HK-2 (cell line): ENCODE measurements at regions not wholly inside any gene's neighbourhood (a gene's known extent, or its start where the extent isn't known, plus 50 kb on each side); places are given as distances from the start of the nearest gene placed in this dataset.
"Not testable (repeated sequence)": the region's sequence is repeated elsewhere in the genome, so short reads cannot be mapped to it uniquely, and the experiment has no call there.

Experiments used
- DNase-seq: peaks from one replicate; pipeline ENCODE4 v3.0.0-alpha.2; 2018; ENCODE audit not compliant: unreplicated experiment

DNA sequence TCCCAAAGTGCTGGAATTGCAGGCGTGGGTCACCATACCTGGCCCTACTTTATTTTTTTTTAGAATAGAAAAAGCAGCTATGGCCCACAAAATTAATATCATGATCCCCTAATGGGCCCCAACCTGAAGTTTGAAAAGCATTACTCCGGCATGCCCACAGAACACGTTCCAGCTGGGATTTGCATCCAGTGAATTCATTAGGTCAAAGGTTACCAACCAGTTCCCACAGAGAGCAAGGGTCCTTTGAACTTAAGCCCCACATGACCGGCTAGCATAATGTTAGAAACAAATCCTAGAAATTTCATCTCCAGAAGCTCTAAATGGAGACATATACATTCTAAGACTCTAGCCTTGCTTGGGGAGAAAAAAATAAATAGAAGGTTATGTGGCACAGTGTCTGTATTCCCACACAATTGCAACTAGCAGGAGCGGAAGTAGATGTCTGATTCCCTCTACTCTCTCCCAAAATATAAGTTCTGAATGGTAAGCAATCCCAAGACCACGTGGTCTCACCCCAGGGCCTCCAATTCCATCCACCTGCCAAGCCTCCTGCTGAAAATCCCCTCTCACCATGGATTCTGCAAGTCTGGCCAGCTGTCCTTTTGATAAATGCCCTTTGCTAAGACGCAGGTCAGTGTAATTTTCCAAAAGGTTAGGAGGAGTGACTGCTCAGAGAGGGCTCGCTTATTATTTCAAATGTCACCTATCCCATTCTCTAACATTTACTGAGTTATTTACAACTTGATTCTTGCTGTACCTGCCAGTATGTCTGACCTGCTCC, 395.8 kb downstream of the NPIPA8 start:
- no peak for DNase-seq

DNA sequence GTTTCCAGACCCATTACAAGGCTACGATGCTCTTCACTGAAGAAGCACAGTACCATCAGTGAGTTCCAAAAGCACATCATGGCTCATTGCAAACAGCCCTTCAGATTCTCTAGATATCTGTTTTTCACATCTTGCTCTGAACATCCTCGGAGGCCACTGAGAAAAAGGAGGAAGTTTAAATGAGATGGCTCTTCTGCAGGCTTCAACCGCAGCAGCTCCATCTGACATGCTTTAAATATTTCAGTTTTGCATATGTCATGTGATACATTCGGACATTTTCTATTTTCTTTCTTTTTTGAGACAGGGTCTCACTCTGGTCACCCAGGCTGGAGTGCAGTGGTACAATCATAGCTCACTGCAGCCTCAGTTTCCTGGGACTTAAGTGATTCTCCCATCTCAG, 396.8 kb downstream of the NPIPA8 start:
- DNase-seq: no peak

DNA sequence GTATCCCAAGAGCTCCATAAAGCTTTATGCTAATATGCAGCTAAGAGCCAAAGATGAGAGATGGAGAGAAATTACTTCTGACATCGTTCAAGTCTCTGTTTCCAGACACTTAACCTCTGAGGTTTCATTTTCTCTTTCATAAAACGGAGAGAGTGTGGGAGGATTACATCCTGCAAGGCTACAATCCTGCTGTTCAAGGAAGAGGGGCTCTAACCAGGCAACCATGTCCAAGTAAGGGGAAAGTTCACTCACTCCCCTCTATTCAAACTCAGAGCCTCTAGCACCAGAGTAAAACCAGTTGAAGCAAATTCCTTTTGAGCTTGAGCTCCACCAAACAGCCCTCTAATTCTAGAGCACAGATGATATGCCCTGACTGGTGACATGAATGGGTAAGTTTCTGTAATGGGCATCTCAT, 397.4 kb downstream of the NPIPA8 start:
- DNase-seq: no peak

DNA sequence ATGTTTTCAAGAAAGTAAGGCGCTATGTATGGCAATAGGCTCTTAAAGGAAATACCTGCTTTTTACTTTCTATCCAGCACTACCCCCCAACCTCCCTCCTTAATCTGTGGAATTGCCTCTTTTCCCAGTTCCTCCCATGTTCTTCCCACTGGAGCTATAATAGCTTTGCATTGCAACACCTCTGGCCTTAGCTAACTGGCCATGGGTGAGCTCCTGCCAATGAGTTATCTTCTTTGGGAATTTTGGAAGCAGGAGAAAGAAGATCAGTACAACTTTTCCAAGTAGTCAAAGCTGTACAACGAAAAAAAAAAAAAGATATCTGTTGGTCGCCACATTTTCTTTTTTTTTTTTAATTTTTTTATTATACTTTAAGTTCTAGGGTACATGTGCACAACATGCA, 398.0 kb downstream of the NPIPA8 start:
- no peak for DNase-seq

DNA sequence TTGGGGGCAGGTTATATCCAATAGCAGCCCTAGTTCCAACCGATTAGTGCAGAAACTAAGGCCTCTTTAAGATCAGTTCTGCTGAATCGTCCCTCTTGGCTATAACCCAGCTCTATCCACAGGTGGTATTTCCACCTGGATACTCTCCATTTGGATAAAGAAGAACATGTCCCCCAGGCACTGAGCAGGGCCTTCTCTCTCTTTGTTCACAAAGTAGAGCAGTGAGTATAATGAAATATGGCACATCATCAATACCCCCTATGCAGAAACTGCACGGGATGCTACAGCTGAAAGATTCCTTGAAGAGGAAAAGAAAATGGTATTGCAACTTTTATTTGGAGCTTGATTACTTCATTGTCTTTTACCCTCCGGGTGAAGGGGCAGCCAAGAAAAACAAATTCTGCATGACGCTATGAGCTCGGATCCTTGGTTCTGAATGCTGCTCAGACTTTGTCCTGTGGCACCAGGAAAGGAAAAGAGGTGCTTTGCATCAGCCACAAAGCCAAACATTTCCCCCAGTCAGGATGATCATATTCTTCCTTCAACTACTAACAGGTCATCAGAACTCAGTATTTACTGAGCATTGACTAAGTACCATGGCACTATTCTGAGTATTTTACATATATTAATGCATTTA, 399.7 kb downstream of the NPIPA8 start:
- DNase-seq: no peak

DNA sequence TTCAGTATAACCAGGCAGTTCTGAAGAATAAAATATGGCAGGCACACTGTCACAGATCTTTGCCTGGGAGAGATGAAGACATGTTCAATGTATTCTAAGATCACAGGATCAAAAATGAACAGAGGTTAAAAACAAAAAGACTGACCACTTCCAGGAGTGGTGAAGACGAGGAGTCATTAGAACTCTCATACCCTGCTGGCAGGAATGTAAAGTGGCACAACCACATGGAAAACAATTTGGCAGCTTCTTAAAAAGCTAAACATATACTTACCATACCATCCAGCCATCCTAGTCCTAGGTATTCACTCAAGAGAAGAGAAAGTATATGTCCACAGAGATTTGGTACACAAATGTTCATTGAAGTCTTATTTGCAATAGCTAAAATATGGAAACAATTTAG, 406.3 kb downstream of the NPIPA8 start:
- no peak for DNase-seq

DNA sequence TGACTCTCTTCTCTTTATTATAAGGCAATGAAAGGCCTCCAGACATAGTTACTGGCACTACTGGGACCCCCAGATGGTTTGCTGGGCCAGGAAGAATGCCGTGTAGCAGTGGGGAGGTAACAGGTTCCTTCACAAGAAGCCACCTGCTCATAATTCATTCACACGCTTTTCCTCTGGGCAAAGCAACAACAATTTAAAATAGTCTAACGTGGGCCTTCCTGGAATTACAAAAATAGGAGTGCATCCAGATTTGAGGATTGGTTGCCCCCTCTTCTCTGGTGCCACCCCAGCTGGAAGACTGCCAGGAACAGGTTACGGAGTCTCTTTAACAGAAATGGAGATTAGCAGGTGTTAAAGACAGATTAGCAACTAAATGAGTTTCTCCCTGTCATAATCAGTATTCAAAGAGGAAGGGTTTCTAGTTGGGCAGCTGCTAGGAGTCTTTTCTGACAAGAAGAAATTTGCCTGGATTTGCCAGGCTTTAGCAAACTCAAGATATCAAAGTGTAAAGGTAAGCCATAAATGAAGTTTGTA, 409.6 kb downstream of the NPIPA8 start:
- no peak for DNase-seq

DNA sequence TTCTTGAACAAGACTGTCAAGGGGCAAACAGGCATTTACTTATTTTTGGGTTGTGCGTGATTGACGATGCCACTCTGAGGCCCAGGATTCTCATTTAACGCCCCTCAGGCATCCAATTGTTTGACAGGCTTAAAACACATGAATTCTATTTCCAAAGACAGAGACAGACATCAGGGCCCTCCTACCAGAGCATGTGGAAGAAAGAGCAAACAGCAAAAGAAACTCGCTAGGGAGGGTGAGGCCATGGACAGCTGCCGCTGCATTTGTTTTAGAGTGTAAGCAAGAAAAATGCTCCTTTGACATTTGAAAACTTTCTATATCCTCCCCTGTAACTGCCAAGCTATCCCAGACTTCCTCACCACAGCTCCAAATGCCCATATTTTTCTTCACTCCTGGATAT, 410.1 kb downstream of the NPIPA8 start:
- no peak for DNase-seq

DNA sequence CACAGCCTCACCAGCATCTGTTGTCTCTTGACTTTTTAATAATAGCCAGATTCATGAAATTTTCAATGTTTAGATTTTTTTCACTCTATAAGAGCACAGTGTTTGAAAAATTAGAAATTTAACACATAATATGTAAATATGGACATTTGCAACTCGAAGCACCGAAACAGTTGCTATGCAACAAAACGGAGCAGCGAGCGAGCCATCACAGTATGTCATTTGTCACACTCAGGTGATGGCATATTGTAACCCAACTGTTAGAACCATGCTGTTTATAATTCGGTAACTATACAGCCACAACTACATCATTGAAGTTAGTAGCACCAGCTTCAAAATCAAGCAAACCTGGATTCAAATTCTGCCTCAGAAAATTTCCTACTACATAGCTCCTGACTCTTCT, 410.8 kb downstream of the NPIPA8 start:
- DNase-seq: no peak

DNA sequence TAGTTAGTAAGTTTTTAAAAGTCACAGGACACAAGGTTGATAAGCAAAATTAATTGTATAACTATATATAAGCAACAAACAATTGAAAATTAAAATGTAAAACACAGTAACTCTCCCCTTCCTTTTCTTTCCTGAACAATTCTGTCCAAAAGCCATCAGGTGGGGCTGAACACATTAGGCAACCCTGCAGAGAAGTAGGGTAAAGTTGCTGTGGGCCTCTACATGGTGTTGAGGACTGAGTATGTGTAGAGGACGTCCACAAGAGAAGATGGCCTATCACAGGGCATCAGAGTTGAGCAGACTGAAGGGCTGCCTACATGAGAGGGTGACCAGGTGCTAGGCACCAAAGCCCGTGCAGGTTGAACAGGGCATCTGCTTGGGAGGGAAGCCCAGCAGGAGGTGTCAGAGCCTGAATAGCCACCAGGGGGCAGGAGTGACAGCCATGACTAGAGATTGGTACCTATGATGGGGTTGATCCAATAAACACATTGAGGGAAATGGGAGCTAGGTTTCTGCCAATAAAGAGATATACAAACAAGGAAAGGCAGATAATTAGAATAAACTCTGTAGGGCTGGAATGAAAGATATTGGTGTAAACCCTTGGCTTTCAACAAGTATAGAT, 415.1 kb downstream of the NPIPA8 start:
- peak; percentile 1 for DNase-seq

DNA sequence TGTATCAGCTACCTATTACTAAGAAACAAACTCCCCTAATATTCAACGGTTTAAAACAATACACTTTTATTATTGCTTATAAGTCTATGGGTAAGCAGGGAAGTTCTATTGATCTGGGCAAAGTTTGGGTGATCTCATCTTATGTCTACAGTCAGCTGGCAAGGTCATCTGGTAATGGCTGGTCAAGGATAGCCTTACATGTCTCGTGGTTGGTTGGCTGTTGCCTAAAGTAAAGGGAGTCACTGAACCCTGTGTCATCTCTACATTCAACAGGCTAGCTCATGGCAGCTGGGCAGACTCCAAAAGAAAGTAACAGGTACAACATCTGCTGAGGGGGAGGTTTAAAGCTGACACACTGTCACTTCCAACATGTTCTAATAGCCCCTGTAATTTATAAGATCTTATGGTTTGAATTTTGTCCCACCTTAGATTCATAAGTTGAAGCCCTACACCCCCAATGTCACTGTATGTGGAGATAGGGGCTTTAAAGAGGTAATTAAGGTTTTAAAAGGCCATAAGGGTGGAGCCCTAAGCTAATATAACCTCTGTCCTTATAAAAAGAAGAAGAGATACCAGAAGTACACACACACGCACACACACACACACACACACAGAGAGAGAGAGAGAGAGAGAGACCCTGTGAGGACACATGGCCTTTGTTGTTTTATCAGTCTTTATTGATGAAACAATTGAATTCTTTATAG, 419.1 kb downstream of the NPIPA8 start:
- no peak for DNase-seq

DNA sequence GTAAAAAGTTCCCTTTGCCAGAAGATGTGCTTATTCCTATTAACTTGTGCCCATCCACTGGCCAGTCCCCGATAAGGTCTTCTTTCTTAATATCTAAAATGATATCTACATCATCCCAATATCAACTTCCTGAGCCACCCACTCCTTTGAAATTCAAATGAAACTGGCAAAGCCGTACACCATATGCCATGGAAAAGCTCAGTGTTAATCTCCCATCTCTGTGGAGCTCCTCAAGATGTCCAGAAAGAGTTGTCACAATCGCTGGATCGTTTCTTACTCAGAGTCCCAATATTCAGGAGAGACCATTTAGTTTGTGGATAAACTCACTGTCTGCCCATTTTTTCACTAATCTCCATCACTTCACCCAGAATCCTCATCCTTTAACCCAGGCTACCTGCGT, 420.7 kb downstream of the NPIPA8 start:
- no peak for DNase-seq

DNA sequence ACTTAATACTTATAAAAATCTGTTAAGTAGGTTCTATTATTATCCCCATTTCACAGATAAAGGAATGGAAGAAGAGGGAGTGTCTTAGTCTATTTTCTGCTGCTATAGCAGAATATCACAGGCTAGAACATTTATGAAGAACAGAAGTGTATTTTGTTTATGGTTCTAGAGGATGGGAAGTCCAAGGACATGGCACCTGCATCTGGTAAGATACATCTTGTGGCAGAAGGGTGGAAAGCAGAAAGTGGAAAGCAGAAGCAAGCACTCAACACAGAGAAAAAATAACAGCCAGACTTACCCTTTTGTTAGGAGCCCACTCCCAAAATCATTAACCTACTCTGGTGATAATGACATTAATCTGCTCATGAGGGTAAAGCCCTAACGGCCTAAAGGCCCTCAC, 422.4 kb downstream of the NPIPA8 start:
- DNase-seq: no peak

DNA sequence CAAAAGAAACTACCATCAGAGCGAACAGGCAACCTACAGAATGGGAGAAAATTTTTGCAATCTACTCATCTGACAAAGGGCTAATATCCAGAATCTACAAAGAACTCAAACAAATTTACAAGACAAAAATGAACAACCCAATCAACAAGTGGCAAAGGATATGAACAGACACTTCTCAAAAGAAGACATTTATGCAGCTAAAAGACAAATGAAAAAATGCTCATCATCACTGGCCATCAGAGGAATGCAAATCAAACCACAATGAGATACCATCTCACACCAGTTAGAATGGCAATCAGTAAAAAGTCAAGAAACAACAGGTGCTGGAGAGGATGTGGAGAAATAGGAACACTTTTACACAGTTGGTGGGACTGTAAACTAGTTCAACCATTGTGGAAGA, 425.0 kb downstream of the NPIPA8 start:
- not testable (repeated sequence) for DNase-seq

DNA sequence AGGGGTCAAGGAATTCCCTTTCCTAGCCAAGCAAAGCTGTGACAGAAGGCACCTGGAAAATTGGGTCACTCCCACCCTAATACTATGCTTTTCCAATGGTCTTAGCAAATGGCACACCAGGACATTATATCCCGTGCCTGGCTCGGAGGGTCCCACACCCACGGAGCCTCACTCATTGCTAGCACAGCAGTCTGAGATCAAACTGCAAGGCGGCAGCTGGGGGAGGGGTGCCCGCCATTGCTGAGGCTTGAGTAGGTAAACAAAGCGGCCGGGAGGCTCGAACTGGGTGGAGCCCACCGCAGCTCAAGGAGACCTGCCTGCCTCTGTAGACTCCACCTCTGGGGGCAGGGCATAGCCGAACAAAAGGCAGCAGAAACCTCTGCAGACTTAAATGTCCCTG, 429.9 kb downstream of the NPIPA8 start:
- not testable (repeated sequence) for DNase-seq

DNA sequence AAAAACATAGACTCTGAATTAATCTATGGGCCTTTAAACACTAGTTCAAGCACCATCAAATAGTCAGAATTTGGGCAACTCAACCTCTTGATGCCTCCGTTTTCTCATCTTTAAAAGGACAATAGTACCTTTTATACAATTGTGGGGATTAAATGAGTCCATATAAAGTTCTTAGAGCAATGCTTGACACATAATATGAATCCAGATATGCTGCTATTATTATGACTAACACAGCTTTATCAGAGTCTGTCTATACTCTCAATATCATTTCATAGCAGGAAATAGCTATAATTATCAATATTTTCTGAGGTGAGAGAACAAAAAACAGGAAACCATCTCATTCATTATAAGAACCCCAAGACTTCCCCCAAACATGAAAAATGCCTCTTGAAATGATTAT, 430.5 kb upstream of the XYLT1 start:
- DNase-seq: no peak

DNA sequence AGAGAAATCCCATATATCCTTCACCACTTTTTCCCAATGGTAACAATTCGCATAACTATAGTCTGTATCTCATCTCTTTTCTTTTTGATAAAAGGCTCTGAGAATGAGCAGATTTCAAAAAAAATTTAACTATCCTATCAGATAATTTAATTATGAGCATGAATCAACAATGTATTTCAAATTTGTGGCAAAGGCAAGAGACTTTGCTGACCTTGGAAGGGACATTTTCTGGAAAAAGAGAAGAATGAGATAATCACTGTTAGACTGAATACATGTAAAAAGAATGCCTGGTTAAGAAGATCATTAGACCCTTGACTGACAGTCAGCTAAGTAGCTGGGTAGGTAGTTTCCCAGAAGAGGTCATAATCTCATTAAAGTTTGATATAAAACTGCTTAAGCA, 428.4 kb upstream of the XYLT1 start:
- no peak for DNase-seq

DNA sequence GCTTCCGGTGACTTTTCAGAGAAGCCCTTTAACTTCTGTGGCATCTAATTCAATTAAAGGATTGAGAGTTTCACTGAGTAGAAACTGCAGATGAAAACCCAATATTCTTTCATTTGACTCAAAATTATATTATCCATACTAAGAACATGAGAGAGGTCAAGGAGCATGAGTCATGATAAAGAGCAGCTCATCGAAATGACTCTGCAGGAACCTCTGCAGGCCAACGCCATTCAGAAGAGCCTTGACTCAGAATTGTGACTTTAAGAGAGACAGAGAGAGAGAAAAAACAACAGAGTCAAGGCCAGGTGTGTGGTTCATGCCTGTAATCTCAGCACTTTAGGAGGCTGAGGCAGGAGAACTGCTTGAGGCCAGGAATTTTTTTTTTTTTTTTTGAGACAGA, 417.2 kb upstream of the XYLT1 start:
- no peak for DNase-seq

DNA sequence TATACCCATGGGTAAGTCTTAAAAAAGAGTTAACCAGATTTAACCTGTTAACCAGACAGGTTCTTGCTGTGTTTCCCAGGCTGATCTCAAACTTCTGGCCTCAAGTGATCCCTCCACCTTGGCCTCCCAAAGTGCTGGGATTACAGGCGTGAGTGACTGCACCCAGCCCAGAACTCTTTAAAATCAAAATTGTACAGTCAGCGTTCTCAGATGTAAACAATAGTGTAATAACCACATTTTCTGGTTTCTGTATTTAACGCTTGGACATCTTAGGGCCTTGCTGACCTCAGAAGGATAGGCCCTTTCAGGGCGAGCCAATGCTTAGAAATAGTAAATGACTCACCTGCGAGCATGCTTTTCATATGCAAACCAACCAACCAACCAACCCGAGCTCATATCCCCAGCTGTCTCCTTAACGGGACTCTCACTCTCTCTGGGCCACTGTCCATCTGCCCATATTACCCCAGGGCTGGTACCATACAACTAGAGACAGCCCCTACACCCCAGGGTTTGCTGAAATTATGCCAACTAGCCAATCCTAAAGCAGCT, 415.0 kb upstream of the XYLT1 start:
- no peak for DNase-seq

DNA sequence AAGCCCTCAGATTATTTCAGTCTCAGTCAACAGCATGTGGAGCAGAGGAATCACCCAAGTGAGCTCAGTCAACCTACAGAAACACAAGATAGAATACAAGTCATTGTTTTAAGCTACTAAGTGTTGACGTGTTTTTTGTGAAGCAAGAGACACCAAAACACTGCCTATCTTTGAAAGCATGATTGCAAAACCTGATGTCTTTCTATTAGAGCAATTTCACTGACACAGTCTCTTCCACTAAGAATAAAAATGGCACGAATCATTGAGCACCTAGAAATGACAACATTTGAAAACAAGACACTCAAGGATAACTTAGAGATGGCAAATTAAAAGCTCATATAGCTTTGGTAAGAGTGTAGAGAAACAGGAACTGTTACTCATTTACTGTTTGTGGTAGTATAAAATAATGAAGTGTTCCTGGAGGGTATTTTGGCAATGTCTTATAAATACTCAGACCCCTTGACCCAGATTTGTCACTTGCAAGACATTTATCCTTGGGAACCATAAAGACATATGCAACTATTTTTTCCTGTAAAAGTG, 407.1 kb upstream of the XYLT1 start:
- DNase-seq: no peak

DNA sequence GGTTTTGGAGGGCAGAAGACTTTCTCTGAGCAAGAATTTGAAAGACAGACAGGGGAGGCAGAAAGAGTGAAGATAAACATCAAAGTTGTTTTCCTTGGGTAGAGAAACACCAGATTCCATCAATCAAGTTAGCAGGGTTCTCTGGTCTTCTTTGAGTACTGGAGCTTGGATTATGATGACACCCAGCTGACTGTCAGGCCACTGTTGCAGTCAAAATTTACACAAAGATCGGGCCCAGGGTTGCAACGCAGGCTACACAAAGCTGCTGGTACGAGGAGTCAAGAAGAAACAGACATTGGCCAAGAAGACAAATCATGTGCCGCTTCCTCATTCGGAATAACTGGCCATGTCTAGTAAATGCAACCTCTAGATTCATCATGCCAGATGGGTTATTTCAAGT, 396.2 kb upstream of the XYLT1 start:
- no peak for DNase-seq

DNA sequence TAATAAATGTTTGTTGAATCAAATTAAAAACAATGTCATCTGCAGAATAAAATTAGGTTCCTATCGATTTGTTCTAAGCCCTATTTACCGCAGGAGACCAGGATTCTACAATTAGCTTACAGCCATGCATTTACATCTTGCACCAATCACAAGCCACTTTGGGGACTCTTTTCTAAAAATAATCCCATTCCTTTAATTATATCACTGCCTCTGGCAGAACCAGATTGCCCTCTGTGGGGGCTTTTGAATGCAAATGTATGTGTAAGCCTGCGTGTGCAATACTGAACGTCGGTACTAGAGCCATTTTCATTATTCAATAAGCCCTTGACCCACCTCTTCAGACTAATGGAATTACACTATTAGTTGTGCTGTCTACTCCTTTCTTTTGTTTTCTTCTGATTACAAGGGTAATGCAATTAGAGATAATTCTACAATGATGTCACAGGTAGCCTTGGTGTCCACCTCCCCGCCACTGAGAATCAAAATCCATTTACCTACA, 391.3 kb upstream of the XYLT1 start:
- no peak for DNase-seq
